ENCODE measurements at regions not wholly inside any gene's neighbourhood (a gene's known extent, or its start where the extent isn't known, plus 50 kb on each side); places are given as distances from the start of the nearest gene placed in this dataset.

DNA sequence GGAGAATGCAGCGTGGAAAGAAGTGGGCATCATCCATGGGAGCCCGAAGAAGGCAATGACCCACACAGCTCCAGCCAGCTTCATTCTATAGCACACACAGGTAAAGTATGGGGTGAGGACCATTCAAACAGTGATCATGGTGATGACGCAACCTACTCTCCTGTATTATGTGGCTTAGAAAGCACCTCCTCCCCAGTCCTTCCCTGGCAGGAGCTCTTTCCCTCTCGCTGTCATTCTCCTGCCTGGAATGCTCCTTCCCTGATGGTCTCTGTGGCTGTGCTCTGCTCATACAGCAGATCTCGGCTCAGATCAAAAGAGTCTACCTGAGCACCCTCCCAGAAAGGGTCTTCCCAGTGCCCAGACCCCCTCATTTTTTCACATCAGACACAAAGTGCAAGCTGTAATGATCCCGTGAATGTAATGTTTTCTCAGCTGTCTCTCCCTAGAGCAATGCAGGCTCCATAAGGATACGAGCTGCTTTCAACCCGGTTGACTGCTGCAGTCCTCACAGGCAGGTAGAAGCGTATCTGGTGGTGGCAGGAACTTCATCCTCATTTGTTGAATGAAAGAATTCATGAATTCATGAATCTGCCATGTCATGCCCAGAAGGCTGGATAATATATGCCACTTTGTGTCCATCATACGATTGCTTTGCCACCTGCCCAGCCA lies 248.8 kb downstream of the HS3ST3A1 start:
- peak; percentile 89 for DNase-seq

DNA sequence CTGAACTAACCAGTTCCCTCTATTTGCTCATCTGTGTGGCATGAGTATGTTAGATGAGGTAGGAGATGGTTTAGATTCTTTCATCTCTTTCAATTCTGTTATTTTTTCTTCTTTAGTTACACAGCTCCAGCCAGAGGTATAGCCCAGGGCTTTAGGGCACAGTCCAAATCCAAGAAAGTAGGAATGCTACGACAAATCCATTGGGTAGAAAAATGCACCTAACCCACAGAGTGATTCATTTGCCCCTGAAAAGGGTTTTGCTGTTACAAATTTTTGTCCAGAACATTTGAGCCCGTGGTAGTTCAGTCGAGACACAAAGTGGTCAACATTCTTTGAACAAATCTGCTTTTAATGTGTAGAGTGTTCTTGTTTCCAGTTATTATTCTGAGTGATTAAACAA lies 250.7 kb downstream of the HS3ST3A1 start:
- DNase-seq = no peak

DNA sequence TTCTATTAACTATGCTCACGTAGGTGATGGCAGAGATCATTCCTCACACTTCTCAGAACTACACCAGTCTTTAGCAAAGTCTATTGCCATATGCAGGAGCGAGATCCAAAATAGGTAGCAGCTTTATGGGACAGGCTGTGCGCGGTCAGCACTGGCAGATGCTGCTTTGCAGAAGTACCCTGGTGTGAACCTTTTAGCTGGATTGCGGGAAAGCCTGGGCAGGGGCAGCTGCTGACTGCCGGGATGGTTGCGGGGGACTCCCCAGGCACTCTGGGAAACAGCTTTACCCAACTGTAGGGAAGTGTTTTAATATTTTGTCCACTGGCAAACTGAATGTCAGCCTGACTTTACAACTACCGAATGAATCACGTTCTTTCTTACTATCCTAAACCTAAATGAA lies 251.3 kb downstream of the HS3ST3A1 start:
- DNase-seq = peak; percentile 19

GRCh38 chr17:13346996-13347762 lies 254.6 kb downstream of the HS3ST3A1 start:
- DNase-seq = no peak

DNA sequence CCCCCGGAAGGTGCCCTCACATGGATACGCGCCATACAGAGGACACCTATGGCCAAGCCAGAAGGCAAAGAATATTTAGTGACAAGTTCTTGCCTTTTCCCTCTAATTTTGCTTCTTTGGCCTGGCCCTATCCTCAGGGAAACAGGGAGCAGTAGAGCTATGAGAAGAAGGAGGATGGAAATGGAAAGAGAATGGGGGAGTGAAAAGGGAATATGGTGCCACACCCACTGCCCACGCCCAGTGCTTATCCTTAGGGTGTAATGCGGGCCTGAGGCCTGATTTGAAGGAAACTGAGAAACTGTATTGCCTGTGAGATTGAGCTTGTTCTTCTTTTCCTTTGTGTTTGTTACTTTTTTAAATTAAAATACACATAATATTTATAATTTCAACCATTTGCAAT lies 255.1 kb downstream of the HS3ST3A1 start:
- DNase-seq = no peak

DNA sequence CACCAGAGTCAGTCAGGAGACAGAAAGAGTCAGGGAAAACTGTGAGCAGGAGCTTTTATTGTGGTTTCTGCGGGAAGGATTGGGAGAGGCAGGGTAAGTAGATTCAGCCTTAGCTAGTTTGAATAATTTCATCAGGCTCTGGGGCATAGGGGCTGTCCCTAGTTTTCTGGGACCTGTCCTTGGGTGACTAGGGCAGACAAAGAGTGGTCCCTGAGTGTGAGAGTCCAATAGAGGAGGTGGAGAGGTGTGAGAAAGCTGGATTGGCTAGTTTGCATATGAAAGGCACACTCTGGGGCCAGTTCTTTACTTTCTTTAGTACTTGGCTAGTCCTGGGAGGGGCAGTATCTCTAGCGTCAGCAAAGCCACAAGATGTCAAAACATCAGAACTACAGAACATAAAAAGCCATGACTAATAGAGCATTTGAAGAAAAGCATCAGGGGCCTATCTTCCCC lies 255.6 kb downstream of the HS3ST3A1 start:
- no peak for DNase-seq

GRCh38 chr17:13338421-13338820 lies 263.3 kb downstream of the HS3ST3A1 start:
- DNase-seq = peak; percentile 72

- peak; percentile 92 for DNase-seq
Observed at GRCh38 chr17:13337864-13338371, 263.8 kb downstream of the HS3ST3A1 start.

DNA sequence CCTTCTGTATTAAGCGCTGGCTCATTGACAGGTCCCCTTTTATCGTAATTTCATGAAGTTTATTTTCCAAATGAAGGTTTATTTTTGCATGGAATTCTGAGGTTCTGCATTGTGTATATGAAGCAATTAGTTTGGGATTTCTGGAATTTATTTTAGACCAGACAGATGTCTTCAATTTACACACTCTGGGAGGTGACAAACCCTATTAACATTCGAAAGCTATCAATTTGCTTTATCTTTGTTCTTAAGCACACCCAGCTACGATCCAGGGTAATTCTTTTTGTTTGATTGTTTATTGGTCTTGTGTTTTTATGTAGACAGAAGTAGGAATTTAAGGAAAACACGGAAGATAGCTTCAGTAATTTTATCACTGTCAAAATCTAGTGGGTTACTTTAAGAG lies 264.6 kb downstream of the HS3ST3A1 start:
- no peak for DNase-seq

DNA sequence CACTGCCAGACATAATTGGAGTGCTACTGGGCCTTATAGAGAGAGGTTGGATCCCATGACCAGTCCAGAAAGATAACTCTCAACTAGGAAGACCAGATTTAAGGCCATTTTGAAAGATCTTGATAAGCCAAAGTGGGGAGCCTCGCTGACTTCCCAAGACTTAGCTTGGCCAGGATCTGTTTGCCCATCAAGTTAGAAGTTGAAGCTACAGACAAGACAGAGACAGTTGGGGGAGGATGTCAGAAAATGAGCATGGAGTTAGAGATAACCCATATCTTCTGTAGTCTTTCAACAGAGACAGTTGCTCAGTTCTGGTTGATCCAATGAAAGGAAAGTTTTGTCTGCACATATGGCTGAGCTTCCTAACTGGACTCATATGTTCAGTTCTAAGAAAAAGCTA lies 267.4 kb downstream of the HS3ST3A1 start:
- DNase-seq = no peak

- no peak for DNase-seq
Observed at GRCh38 chr17:13333661-13334060, 268.1 kb downstream of the HS3ST3A1 start.

DNA sequence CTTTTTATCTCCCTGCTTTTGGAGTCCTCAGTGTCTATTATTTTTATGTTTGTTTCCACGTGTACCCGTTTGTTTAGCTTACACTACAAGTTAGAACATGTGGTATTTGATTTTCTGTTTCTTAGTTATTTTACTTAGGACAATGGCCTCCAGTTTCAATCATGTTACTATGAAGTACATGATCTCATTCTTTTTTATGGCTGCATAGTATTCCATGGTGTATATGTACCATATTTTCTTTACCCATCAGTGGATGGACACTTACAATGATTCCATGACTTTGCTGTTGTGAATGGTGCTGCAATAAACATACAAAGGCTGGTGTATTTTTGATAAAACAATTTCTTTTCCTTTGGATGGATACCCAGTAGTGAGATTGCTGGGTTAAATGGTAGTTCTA lies 269.5 kb downstream of the HS3ST3A1 start:
- no peak for DNase-seq

- DNase-seq = no peak
Observed at GRCh38 chr17:13329421-13329820, 272.3 kb downstream of the HS3ST3A1 start.

DNA sequence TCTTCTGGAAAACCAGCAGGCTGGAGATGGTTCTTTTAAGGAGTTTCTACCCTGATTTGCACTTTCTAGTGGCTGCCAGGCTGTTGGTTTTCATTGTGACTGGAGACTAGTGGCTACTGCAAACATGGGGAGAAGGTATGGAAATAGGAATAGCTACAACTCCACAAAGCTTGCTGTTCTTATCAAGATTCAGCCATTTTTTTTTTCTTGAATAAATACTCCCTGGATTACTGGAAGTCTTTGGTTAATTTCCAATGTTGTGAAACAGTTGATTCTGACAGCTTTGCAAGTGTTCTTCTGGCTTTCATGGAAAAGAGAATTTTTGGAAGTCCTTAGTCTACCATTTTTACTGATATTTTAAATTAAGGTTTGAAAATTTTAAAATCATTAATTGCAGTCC lies 277.7 kb downstream of the HS3ST3A1 start:
- DNase-seq = no peak

- DNase-seq = no peak
Observed at GRCh38 chr17:13321951-13322701, 279.6 kb downstream of the HS3ST3A1 start.

DNA sequence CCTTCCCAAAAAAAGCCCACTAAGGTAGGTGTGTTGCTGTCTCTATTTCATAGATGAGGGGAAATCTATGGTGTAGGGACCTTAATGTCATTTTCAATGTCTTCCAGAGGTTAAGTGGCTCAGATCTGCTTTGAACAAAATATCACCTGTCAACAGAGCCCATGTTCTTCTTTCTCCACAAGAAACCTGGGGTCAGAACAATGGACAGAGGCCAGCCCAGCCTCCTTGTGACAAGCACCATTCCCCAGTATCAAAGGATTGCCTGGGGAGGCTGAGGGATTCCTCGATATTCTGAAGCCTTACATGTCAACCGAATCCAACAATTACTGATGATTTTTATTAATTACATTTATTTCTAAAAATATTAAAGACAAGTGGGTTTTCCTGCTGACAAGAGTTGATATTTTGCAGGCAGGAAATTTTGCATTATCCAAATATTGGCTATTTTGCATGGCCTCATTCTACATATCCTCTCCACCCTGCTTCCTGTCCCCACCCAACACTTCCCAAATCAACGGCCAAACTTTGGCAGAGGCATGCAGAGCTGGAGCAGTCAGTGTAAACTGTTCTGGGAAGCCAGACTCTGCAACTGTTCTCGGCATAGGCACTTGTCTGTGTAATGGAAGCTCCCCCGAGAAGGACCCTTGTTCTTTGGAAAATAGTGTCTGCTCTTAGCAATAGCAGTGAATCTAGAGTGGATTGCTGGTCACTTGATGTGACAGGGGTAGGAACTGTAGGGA lies 281.5 kb downstream of the HS3ST3A1 start:
- DNase-seq = no peak

GRCh38 chr17:13316657-13317056 lies 285.1 kb downstream of the HS3ST3A1 start:
- DNase-seq = no peak

GRCh38 chr17:13311306-13311705 lies 290.4 kb downstream of the HS3ST3A1 start:
- no peak for DNase-seq

- DNase-seq = no peak
Observed at GRCh38 chr17:13310858-13311257, 290.9 kb downstream of the HS3ST3A1 start.

GRCh38 chr17:13306310-13306962 lies 288.6 kb upstream of the ELAC2 start:
- peak; percentile 15 for DNase-seq

GRCh38 chr17:13302983-13303382 lies 285.2 kb upstream of the ELAC2 start:
- no peak for DNase-seq

DNA sequence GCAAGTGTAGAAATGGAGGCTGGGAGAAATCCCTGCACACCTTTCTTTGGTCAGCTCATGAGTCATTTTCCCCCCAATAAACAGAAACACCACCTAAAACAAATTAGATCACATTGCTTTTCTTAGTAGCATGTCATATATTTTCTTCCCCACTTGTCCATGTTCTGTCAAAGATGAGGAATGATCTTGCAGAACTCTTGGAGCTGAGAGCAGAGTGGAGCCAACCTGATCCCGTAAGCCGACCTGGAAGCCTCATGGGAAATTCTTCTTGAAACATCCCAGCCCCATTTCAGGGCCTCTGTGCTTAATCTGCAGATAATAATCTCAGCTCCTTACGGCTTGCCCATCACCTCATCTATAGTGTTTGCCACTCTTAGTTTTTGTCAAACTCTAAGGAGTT lies 284.6 kb upstream of the ELAC2 start:
- no peak for DNase-seq
